D721Med (cell line): ENCODE measurements at regions not wholly inside any gene's neighbourhood (a gene's known extent, or its start where the extent isn't known, plus 50 kb on each side); places are given as distances from the start of the nearest gene placed in this dataset.

Experiments used
- DNase-seq: peaks from one replicate; pipeline ENCODE4 v3.0.0; 2011; ENCODE audit warnings: low spot score; ENCODE audit not compliant: insufficient read length
- FAIRE-seq: peaks from 2 replicates; lab custom pipeline; 2011; peaks lifted over from hg19 to GRCh38; lab: Jason Lieb, UNC
- CTCF ChIP-seq: IDR thresholded peaks from 2 replicates; pipeline ENCODE4 v1.5.1; 2012; ENCODE audit warnings: mild to moderate bottlenecking, control low read depth; ENCODE audit not compliant: insufficient read depth; ENCODE audit errors: missing control alignments

GRCh38 chr18:70503060-70503459, 214.2 kb downstream of the SOCS6 start:
- TF ChIP-seq CTCF = no peak
- FAIRE-seq (no peak), DNase-seq (no peak)

- no peak for DNase-seq
- TF ChIP-seq CTCF = no peak
Measured at GRCh38 chr18:70501358-70501757, 212.5 kb downstream of the SOCS6 start.

GRCh38 chr18:70500748-70501147, 211.9 kb downstream of the SOCS6 start:
- FAIRE-seq = no peak
- DNase-seq = no peak
- TF ChIP-seq CTCF = no peak

More at GRCh38 chr18:70501358-70501757, 212.5 kb downstream of the SOCS6 start:
- FAIRE-seq = peak; percentile 99

- no peak for DNase-seq
Measured at GRCh38 chr18:70499218-70499691, 210.4 kb downstream of the SOCS6 start.

GRCh38 chr18:70496353-70497294, 207.8 kb downstream of the SOCS6 start:
- no peak for DNase-seq
- TF ChIP-seq CTCF = no peak
- FAIRE-seq = peak; percentile 95

More at GRCh38 chr18:70499218-70499691, 210.4 kb downstream of the SOCS6 start:
- FAIRE-seq = no peak
- TF ChIP-seq CTCF = no peak

- DNase-seq (no peak), FAIRE-seq (no peak)
- no peak for TF ChIP-seq CTCF
Measured at GRCh38 chr18:70494524-70494923, 205.7 kb downstream of the SOCS6 start.

- DNase-seq (no peak), FAIRE-seq (no peak)
- no peak for TF ChIP-seq CTCF
Measured at GRCh38 chr18:70493461-70493860, 204.6 kb downstream of the SOCS6 start.
